T-cell (primary cell): ENCODE measurements at regions not wholly inside any gene's neighbourhood (a gene's known extent, or its start where the extent isn't known, plus 50 kb on each side); places are given as distances from the start of the nearest gene placed in this dataset.

Experiments
- ATAC-seq, 4 experiments: fragments of 200-7000 bp in 3 of 4; fragments of 150-1000 bp in 1 of 4; cut with Tn5 transposase; replicated peaks in 1 of 4; 1 replicate in 3 of 4; 2 replicates in 1 of 4; pipeline ENCODE4 v1.10.0; 2021; ENCODE audit warnings: moderate library complexity in 3 of 4, mild to moderate bottlenecking in 2 of 4, moderate number of reproducible peaks in 1 of 4
- CTCF ChIA-PET, 2 donors: fragments of 300-600 bp; sonication (Branson Sonifier 250); formaldehyde crosslinking; loops; one replicate each; lab custom pipeline; 2022; ENCODE audit warnings: antibody characterized with exemption in 2 of 2; lab: Charles Lee
- POLR2A ChIA-PET, 2 donors: fragments of 300-600 bp; sonication (Branson Sonifier 250); formaldehyde crosslinking; loops; one replicate each; lab custom pipeline; 2022; ENCODE audit warnings: antibody characterized with exemption in 2 of 2; lab: Charles Lee
- DNase-seq, 35 experiments: peaks; one replicate each; pipeline versions ENCODE4 v3.0.0 to v3.0.0-alpha.2; 2013 to 2023
- H3K27ac ChIP-seq: one replicate; pipeline ENCODE4 v1.5.1; 2013; ENCODE audit warnings: low read length
- H3K27me3 ChIP-seq, 2 experiments: replicated peaks in 1 of 2; 1 replicate in 1 of 2; 2 replicates in 1 of 2; pipeline versions ENCODE4 v1.6.1 to v1.7.0; 2013; ENCODE audit warnings: low read length in 1 of 2, mixed read lengths in 1 of 2; ENCODE audit not compliant: control insufficient read depth in 2 of 2, insufficient read depth in 2 of 2; ENCODE audit errors: extremely low read depth in 1 of 2
- H3K36me3 ChIP-seq, 2 donors: 1 replicate in 1 of 2; 2 replicates in 1 of 2; pipeline versions ENCODE4 v1.6.1 to v1.7.0; 2013; ENCODE audit warnings: low read length in 1 of 2; ENCODE audit not compliant: control insufficient read depth in 2 of 2, insufficient read depth in 1 of 2; ENCODE audit errors: extremely low read depth in 1 of 2
- H3K4me1 ChIP-seq, 2 experiments: 1 replicate in 1 of 2; 2 replicates in 1 of 2; pipeline versions ENCODE4 v1.6.1 to v1.7.0; 2013; ENCODE audit warnings: low read length in 2 of 2, mixed read lengths in 1 of 2; ENCODE audit not compliant: insufficient read depth in 2 of 2, control insufficient read depth in 1 of 2; ENCODE audit errors: extremely low read depth in 1 of 2
- H3K4me3 ChIP-seq, 2 donors: 1 replicate in 1 of 2; 2 replicates in 1 of 2; pipeline versions ENCODE4 v1.5.1 to v1.7.0; 2013; ENCODE audit warnings: mild to moderate bottlenecking in 2 of 2, low read length in 1 of 2, moderate library complexity in 1 of 2; ENCODE audit not compliant: control insufficient read depth in 1 of 2; ENCODE audit errors: extremely low read depth in 1 of 2
- H3K9me3 ChIP-seq: 2 replicates; pipeline ENCODE4 v1.7.0; 2013
- H3K27ac Mint-ChIP-seq, 2 donors: one replicate each; pipeline ENCODE4 v1.8.0; 2020 to 2021; ENCODE audit warnings: mild to moderate bottlenecking in 2 of 2, mixed read lengths in 2 of 2
- H3K27me3 Mint-ChIP-seq, 2 donors: one replicate each; pipeline ENCODE4 v1.8.0; 2021 to 2022; ENCODE audit warnings: mixed read lengths in 2 of 2
- H3K36me3 Mint-ChIP-seq: one replicate; pipeline ENCODE4 v1.8.0; 2021; ENCODE audit warnings: mixed read lengths
- H3K4me1 Mint-ChIP-seq, 3 donors: one replicate each; pipeline ENCODE4 v1.8.0; 2020 to 2022; ENCODE audit warnings: mixed read lengths in 3 of 3, mild to moderate bottlenecking in 1 of 3
- H3K4me3 Mint-ChIP-seq, 3 donors: one replicate each; pipeline ENCODE4 v1.8.0; 2020 to 2022; ENCODE audit warnings: mild to moderate bottlenecking in 3 of 3, mixed read lengths in 3 of 3, moderate library complexity in 3 of 3
- H3K9me3 Mint-ChIP-seq, 3 donors: one replicate each; pipeline ENCODE4 v1.8.0; 2020 to 2022; ENCODE audit warnings: mixed read lengths in 3 of 3
- WGBS: methylation state at CpG from one replicate; pipeline ENCODE4 v1.1.5; 2013; ENCODE audit warnings: missing lambda C conversion rate; ENCODE audit not compliant: insufficient coverage; 5-methylcytosine and 5-hydroxymethylcytosine counted together

DNA sequence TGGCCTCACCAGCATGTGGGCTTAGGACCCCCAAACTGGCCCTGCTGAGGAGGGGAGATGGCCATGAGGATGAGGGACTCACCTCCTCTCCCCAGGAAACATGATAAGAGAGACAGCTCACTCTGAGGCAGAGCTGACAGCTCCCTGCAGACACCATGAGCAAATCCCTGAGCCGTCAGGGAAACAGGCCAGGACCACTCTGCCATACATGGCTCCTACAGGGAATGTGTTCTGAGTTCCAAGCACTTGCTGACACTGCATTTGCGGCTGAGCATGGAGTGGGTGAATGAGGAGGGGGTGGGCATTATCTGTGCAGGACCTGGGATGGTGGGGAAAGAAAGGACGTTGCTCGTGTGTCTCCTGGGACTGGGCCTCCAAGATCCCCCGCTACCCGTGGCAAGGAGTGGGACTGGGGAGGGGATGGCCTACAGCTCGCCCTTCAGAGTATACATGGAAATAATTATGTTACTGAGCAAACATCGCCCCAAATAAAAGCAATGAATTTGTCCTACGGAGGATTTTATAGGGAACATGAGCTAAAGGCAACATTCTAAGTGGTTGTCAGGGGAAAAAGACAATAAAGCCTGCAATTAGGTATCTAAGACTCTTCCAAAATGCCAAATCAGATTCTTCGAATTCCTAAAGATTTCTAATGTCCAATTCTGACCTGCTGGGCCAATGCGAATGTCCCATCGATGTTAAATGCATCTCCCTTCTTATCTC lies 355.9 kb upstream of the AJAP1 start:
- ChIA-PET CTCF (no interaction called here), POLR2A (no interaction called here)
- H3K9me3 ChIP-seq: no peaks in the 10 kb centered on the region
- DNase-seq (no peak), ATAC-seq (no peak)
- 77% methylated on average over 4 of the region's 12 CpGs for WGBS
- no peaks in the 10 kb centered on the region for H3K4me1 Mint-ChIP-seq
- H3K27ac ChIP-seq: no peak overlapping the region
- peaks cover 2 to 19% (median 16%) of the 10 kb centered on the region in 3 donors for H3K9me3 Mint-ChIP-seq
- H3K4me1 ChIP-seq: no peaks in the 10 kb centered on the region
- no peak overlapping the region for H3K4me3 ChIP-seq
- H3K27me3 Mint-ChIP-seq: peaks cover 4 to 11% of the 10 kb centered on the region in 2 donors
- H3K4me3 Mint-ChIP-seq: no peak overlapping the region
- H3K27me3 ChIP-seq: peaks cover 0 to 19% of the 10 kb centered on the region in 2 experiments
- H3K27ac Mint-ChIP-seq: no peak overlapping the region
- no peaks in the 10 kb centered on the region for H3K36me3 Mint-ChIP-seq
- H3K36me3 ChIP-seq: no peaks in the 10 kb centered on the region

DNA sequence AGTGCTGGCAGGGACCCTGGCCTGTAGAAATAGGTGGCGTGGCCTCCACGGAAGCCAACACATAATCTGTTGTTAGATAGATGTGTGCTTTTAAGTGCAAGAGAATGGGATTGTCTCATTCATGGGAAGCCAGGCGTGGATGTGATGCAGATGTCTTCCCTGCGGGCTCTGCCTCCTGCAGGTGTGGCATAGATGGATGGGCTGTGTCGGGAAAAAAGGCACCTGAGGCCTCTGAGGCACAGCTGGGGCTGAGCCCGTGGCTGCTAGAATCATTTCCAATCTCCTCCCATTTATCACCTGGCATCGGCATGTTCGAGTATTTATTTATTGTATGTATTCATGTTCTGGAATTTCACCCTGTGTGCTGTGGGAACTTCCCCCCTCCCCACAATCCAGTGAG lies 353.4 kb upstream of the AJAP1 start:
- Mint-ChIP-seq H3K36me3 (no peaks in the 10 kb centered on the region), H3K27ac (no peak overlapping the region), H3K9me3 (peaks cover 2 to 16% (median 14%) of the 10 kb centered on the region in 3 donors), H3K4me1 (no peaks in the 10 kb centered on the region), H3K27me3 (peaks cover 0 to 6% of the 10 kb centered on the region in 2 donors), H3K4me3 (no peak overlapping the region)
- Histone ChIP-seq H3K27me3 (peaks cover 0 to 22% of the 10 kb centered on the region in 2 experiments), H3K4me1 (no peaks in the 10 kb centered on the region), H3K36me3 (no peaks in the 10 kb centered on the region), H3K27ac (no peak overlapping the region), H3K9me3 (no peaks in the 10 kb centered on the region), H3K4me3 (no peak overlapping the region)
- DNase-seq (no peak), ATAC-seq (no peak)
- CTCF ChIA-PET: no interaction called here
- WGBS: 100% methylated on average over 3 of the region's 8 CpGs
- POLR2A ChIA-PET: no interaction called here

DNA sequence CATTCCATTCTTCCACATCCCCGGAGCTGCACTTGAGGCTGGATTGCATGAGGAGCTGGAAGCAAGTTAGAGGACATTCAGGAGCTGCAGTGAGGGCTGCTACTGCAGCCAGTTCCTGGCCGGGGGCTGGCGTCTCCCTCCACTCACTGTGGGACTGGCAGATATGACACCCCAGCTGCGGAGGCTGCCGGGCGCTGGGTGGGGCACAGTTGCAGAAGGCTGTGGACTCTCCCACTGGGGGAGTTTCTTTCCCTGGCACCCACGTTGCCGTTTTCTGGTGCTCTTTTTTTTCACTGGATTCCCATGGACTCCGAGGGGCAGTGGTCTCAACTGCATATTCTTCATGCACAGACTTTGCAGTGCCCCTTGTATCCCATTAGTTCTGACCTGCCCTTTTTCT lies 351.1 kb upstream of the AJAP1 start:
- Histone ChIP-seq H3K27ac (no peak overlapping the region), H3K4me1 (no peaks in the 10 kb centered on the region), H3K27me3 (peaks cover 0 to 27% of the 10 kb centered on the region in 2 experiments), H3K4me3 (no peak overlapping the region), H3K36me3 (no peaks in the 10 kb centered on the region), H3K9me3 (no peaks in the 10 kb centered on the region)
- ATAC-seq (no peak), DNase-seq (no peak)
- Mint-ChIP-seq H3K27ac (no peak overlapping the region), H3K27me3 (peaks cover 0 to 3% of the 10 kb centered on the region in 2 donors), H3K9me3 (peaks cover 2 to 6% (median 5%) of the 10 kb centered on the region in 3 donors), H3K4me1 (no peaks in the 10 kb centered on the region), H3K36me3 (no peaks in the 10 kb centered on the region), H3K4me3 (no peak overlapping the region)
- CTCF ChIA-PET: no interaction called here
- WGBS: 92% methylated on average over 8 of the region's 9 CpGs
- POLR2A ChIA-PET: no interaction called here

DNA sequence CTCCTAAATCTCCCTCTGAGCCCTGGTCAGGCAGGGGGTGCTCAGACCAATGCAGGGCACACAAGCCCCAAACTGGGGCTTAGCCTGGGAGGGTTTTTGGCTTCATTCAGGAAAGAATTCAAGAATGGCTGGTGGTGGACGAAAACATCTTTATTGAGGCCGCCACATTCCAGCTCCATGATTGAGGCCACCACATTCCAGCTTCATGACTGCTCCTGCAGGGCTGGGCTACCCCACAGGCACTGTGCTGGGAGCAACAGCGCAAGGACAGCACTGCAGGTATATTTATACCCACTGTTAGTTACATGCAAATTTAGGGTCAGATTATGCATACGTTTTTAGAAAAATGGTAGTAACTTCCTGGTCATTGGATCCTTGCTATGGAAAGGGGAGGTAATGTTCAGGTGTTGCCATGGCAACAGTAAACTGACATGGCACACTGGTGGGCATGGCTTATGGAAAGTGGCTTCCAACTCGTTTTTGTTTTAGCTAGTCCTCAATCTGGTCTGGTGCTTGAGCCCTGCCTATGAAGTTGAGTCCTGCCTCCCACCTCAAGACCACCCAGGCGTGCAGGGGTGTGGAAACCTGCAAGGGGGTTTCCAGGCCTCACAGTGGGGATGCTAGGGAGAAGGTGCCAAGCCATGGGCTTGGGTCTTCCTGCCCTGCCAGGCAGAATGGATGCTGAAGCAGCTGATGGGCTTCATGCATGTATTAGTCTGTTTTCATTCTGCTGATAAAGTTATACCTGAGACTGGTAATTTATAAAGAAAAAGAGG lies 348.7 kb upstream of the AJAP1 start:
- Mint-ChIP-seq H3K9me3 (peaks cover 2 to 6% (median 5%) of the 10 kb centered on the region in 3 donors), H3K27me3 (peaks cover 0 to 3% of the 10 kb centered on the region in 2 donors), H3K4me1 (no peaks in the 10 kb centered on the region), H3K27ac (no peak overlapping the region), H3K4me3 (no peak overlapping the region), H3K36me3 (no peaks in the 10 kb centered on the region)
- 88% methylated on average over 2 of the region's 6 CpGs for WGBS
- Histone ChIP-seq H3K27me3 (peaks cover 0 to 33% of the 10 kb centered on the region in 2 experiments), H3K9me3 (no peaks in the 10 kb centered on the region), H3K4me1 (no peaks in the 10 kb centered on the region), H3K27ac (no peak overlapping the region), H3K36me3 (no peaks in the 10 kb centered on the region), H3K4me3 (no peak overlapping the region)
- CTCF ChIA-PET: no interaction called here
- ATAC-seq (no peak), DNase-seq (no peak)
- POLR2A ChIA-PET: no interaction called here

DNA sequence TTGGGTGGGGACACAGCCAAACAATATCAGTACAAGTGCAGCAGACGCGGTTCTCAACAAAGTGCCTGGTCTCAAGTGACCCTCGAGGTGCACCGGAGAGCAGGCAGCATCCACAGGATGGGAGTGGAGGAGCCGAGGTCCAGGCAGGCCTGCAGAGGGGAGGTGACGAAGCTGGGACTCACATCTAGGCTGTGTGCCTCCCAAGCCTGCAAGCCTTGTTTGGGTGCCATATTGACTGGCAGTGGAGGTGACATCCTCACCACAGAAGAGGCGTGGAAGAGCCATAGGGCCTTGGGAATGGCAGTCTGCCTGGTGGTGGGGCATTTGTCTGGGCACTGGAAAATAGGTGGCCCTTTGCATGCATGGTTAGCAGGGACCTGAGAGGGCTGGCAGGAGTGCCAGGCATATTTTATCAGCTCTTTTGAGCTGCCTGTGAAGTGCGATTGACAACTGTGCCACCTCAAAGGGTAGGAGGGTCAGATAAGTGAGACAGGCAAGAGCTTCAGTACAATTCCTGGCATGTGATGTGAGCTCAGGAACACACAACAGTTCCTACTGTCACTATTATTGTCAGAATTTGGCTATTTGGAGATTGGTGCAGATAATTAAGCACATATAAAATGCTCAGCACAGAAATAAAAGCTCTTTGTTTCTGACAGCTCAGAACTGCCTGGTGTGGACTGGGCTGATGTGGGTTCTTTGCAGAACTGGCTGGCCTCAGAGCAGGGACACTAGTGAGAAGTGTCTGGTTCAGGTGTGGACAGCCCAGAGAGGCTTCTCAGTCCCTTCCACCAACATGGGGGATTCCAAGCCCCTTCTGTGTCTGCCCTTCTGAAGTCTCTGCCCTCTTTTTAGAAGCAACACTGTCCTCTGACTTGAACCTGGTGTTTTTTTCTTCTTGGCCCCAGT lies 347.6 kb upstream of the AJAP1 start:
- WGBS: 81% methylated on average over 5 of the region's 8 CpGs
- CTCF ChIA-PET: no interaction called here
- peaks cover 0 to 29% of the 10 kb centered on the region in 2 experiments for H3K27me3 ChIP-seq
- no peaks in the 10 kb centered on the region for H3K4me1 ChIP-seq
- Mint-ChIP-seq H3K4me1 (no peaks in the 10 kb centered on the region), H3K4me3 (no peak overlapping the region), H3K9me3 (peaks cover 2 to 6% (median 5%) of the 10 kb centered on the region in 3 donors), H3K27ac (no peak overlapping the region), H3K36me3 (no peaks in the 10 kb centered on the region), H3K27me3 (peaks cover 0 to 3% of the 10 kb centered on the region in 2 donors)
- POLR2A ChIA-PET: no interaction called here
- DNase-seq: no peak
- H3K27ac ChIP-seq: no peak overlapping the region
- ATAC-seq: no peak
- no peak overlapping the region for H3K4me3 ChIP-seq
- H3K36me3 ChIP-seq: no peaks in the 10 kb centered on the region
- no peaks in the 10 kb centered on the region for H3K9me3 ChIP-seq

DNA sequence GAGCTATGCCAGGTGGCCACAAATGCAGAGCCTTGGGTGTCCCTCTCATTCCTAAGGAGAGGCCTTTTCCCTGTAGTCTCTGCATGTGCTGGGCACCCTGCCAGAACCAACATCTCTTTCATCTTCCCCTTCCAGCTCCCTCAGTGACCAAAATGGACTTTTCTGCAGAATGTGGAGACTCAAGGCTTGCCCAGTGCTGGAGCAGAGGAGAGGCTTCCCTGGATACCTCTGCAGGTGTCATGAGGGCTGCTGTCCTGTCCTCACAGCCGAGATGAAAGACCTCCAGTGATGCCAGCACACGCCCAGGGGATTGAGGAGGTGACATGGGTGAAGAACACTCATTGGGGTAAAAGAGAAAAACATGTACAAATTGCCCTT lies 347.0 kb upstream of the AJAP1 start:
- H3K36me3 Mint-ChIP-seq: no peaks in the 10 kb centered on the region
- H3K4me3 Mint-ChIP-seq: no peak overlapping the region
- H3K4me1 ChIP-seq: no peaks in the 10 kb centered on the region
- no peaks in the 10 kb centered on the region for H3K9me3 ChIP-seq
- peaks cover 0 to 3% of the 10 kb centered on the region in 2 donors for H3K27me3 Mint-ChIP-seq
- ChIA-PET POLR2A (no interaction called here), CTCF (no interaction called here)
- ATAC-seq (no peak), DNase-seq (no peak)
- H3K27ac ChIP-seq: no peak overlapping the region
- H3K9me3 Mint-ChIP-seq: peaks cover 2 to 6% (median 5%) of the 10 kb centered on the region in 3 donors
- 30% methylated on average over 2 of the region's 2 CpGs for WGBS
- H3K36me3 ChIP-seq: no peaks in the 10 kb centered on the region
- H3K4me1 Mint-ChIP-seq: no peaks in the 10 kb centered on the region
- peaks cover 0 to 29% of the 10 kb centered on the region in 2 experiments for H3K27me3 ChIP-seq
- no peak overlapping the region for H3K4me3 ChIP-seq
- no peak overlapping the region for H3K27ac Mint-ChIP-seq
